ENCODE measurements at regions not wholly inside any gene's neighbourhood (a gene's known extent, or its start where the extent isn't known, plus 50 kb on each side); places are given as distances from the start of the nearest gene placed in this dataset.

- DNase-seq, result no peak
- 42 to 59% (median 50%) methylated on average over 5 of the region's 5 CpGs for WGBS, 5 donors
- no peak overlapping the region for H3K27ac ChIP-seq
Observed at GRCh38 chr9:79165020-79165780, 406.6 kb upstream of the TLE4 start.

GRCh38 chr9:79166005-79166404 lies 405.8 kb upstream of the TLE4 start:
- Histone ChIP-seq H3K9me3 (peaks cover 0 to 10% (median 9%) of the 10 kb centered on the region in 4 donors), H3K27me3 (no peaks in the 10 kb centered on the region), H3K4me1 (peaks cover 0 to 21% (median 11%) of the 10 kb centered on the region in 4 donors), H3K4me3 (no peak overlapping the region), H3K27ac (no peak overlapping the region), H3K36me3 (no peaks in the 10 kb centered on the region)
- TF ChIP-seq POLR2AphosphoS5 (IDR thresholded peaks at IDR 0.05), result peak in 1 of 3 donors; percentile 24
- no peak for TF ChIP-seq POLR2A (IDR thresholded peaks at IDR 0.05)
- WGBS, 5 donors, result 10 to 33% (median 17%) methylated on average over 3 of the region's 3 CpGs
- intact Hi-C loops (cut with DNase I; ENCODE audit: low total_unique reads), result no loop called here
- no peak for DNase-seq

More at GRCh38 chr9:79165020-79165780, 406.6 kb upstream of the TLE4 start:
- no peak overlapping the region for H3K4me3 ChIP-seq
- H3K27me3 ChIP-seq, result no peaks in the 10 kb centered on the region
- H3K9me3 ChIP-seq, result peaks cover 0 to 4% (median 1%) of the 10 kb centered on the region in 4 donors
- intact Hi-C loops (cut with DNase I; ENCODE audit: low total_unique reads), result no loop called here
- peaks cover 0 to 21% (median 11%) of the 10 kb centered on the region in 4 donors for H3K4me1 ChIP-seq
- no peaks in the 10 kb centered on the region for H3K36me3 ChIP-seq
- TF ChIP-seq POLR2A (IDR thresholded peaks at IDR 0.05) (no peak), EP300 (IDR thresholded peaks at IDR 0.05) (no peak), POLR2AphosphoS5 (IDR thresholded peaks at IDR 0.05) (no peak), CTCF (IDR thresholded peaks at IDR 0.05) (no peak)

- Histone ChIP-seq H3K27ac (no peak overlapping the region), H3K36me3 (no peaks in the 10 kb centered on the region), H3K4me1 (peaks cover 0 to 9% (median 4%) of the 10 kb centered on the region in 4 donors), H3K9me3 (peaks cover 0 to 13% (median 11%) of the 10 kb centered on the region in 4 donors), H3K27me3 (no peaks in the 10 kb centered on the region), H3K4me3 (no peak overlapping the region)
- TF ChIP-seq EP300 (IDR thresholded peaks at IDR 0.05) (no peak), POLR2AphosphoS5 (IDR thresholded peaks at IDR 0.05) (no peak), POLR2A (IDR thresholded peaks at IDR 0.05) (no peak), CTCF (IDR thresholded peaks at IDR 0.05) (no peak)
- intact Hi-C loops (cut with DNase I; ENCODE audit: low total_unique reads), result no loop called here
- 94 to 100% (median 97%) methylated on average over 1 of the region's 1 CpG for WGBS, 5 donors
- no peak for DNase-seq
Observed at GRCh38 chr9:79170643-79171042, 401.1 kb upstream of the TLE4 start.

GRCh38 chr9:79173932-79174331 lies 397.8 kb upstream of the TLE4 start:
- Histone ChIP-seq H3K4me1 (peaks cover 0 to 7% (median 0%) of the 10 kb centered on the region in 4 donors), H3K27me3 (no peaks in the 10 kb centered on the region), H3K9me3 (peaks cover 0 to 13% (median 11%) of the 10 kb centered on the region in 4 donors), H3K36me3 (no peaks in the 10 kb centered on the region), H3K27ac (no peak overlapping the region), H3K4me3 (no peak overlapping the region)
- intact Hi-C loops (cut with DNase I; ENCODE audit: low total_unique reads), result no loop called here
- 33 to 72% (median 35%) methylated on average over 3 of the region's 3 CpGs for WGBS, 5 donors
- DNase-seq, result no peak
- TF ChIP-seq CTCF (IDR thresholded peaks at IDR 0.05) (no peak), EP300 (IDR thresholded peaks at IDR 0.05) (no peak), POLR2AphosphoS5 (IDR thresholded peaks at IDR 0.05) (no peak), POLR2A (IDR thresholded peaks at IDR 0.05) (no peak)

All from stomach (tissue), 8 donors.